SU-DHL-6 (cell line): ENCODE measurements at regions not wholly inside any gene's neighbourhood (a gene's known extent, or its start where the extent isn't known, plus 50 kb on each side); places are given as distances from the start of the nearest gene placed in this dataset.

Experiments used
- CTCF ChIP-seq: fragments of 200-600 bp; sonication (generic); IDR thresholded peaks from one replicate; pipeline ENCODE4 v1.5.1; 2017; ENCODE audit warnings: antibody characterized with exemption, mild to moderate bottlenecking, low read length, moderate library complexity; ENCODE audit not compliant: insufficient read depth, poor library complexity, severe bottlenecking
- EZH2phosphoT487 ChIP-seq: fragments of 200-600 bp; sonication (generic), shearing (Covaris generic); conservative IDR thresholded peaks from 2 replicates; pipeline ENCODE4 v1.6.1; 2018; ENCODE audit warnings: mild to moderate bottlenecking, antibody characterized with exemption, low read length, moderate library complexity, mixed read lengths

DNA sequence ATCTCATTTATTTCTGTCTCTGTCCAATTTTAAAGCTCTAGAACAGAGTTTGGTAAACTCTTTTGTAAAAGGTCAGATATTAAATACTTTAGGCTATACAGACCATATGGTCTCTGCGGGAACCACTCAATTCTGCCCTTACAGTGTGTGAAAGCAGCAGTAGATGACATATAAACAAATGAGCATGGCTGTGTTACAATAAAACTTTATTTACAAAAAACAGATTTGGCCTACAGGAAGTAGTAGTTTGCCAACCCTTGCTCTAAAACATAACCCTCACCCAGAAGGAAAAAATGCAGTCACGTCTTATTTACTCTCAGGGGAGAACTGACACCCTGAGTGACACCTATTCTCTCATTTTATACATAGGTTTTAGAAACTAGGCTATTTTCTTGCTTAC is 220.4 kb downstream of the DEPDC1B start:
- TF ChIP-seq CTCF, result no peak
- no peak for TF ChIP-seq EZH2phosphoT487
